CD4-positive, alpha-beta T cell (primary cell): ENCODE measurements at regions not wholly inside any gene's neighbourhood (a gene's known extent, or its start where the extent isn't known, plus 50 kb on each side); places are given as distances from the start of the nearest gene placed in this dataset.
A peak's percentile ranks its signal among the peaks of the same experiment; 100 is the strongest.

Source experiments
- ATAC-seq: fragments of 200-7000 bp; cut with Tn5 transposase; one replicate; pipeline ENCODE4 v1.10.0; 2022; ENCODE audit warnings: mild to moderate bottlenecking; ENCODE audit not compliant: poor library complexity
- CTCF ChIA-PET: fragments of 350-600 bp; sonication (Branson Sonifier 250); formaldehyde crosslinking; loops from one replicate; lab custom pipeline; 2021; ENCODE audit warnings: antibody characterized with exemption, inconsistent platforms; lab: Charles Lee
- POLR2A ChIA-PET: fragments of 350-600 bp; sonication (Branson Sonifier 250); formaldehyde crosslinking; loops from one replicate; lab custom pipeline; 2021; ENCODE audit warnings: antibody characterized with exemption, inconsistent platforms; lab: Charles Lee
- DNase-seq, 14 experiments: peaks; one replicate each; pipeline ENCODE4 v3.0.0-alpha.2; 2013 to 2020; ENCODE audit warnings: mixed read lengths in 2 of 14
- H3K27ac ChIP-seq, 2 donors: one replicate each; pipeline versions ENCODE4 v1.5.1 to v1.7.0; 2013; ENCODE audit warnings: low read length in 2 of 2, low read depth in 1 of 2, mild to moderate bottlenecking in 1 of 2
- H3K27me3 ChIP-seq, 2 experiments: 1 replicate in 1 of 2; 2 replicates in 1 of 2; pipeline versions ENCODE4 v1.6.1 to v1.7.0; 2013; ENCODE audit warnings: low read length in 2 of 2, control low read depth in 1 of 2, mild to moderate bottlenecking in 1 of 2, moderate library complexity in 1 of 2; ENCODE audit not compliant: insufficient read depth in 2 of 2, control insufficient read depth in 1 of 2
- H3K36me3 ChIP-seq: one replicate; pipeline ENCODE4 v1.6.1; 2013; ENCODE audit warnings: low read length, control low read depth; ENCODE audit not compliant: insufficient read depth
- H3K4me1 ChIP-seq: one replicate; pipeline ENCODE4 v1.6.1; 2013; ENCODE audit warnings: low read length, control low read depth; ENCODE audit not compliant: insufficient read depth
- H3K4me3 ChIP-seq: one replicate; pipeline ENCODE4 v1.5.1; 2013; ENCODE audit warnings: mild to moderate bottlenecking, low read length, moderate library complexity
- H3K9me3 ChIP-seq, 2 experiments: 1 replicate in 1 of 2; 2 replicates in 1 of 2; pipeline versions ENCODE4 v1.6.1 to v1.7.0; 2013; ENCODE audit warnings: low read length in 2 of 2, mild to moderate bottlenecking in 2 of 2, control low read depth in 1 of 2, moderate library complexity in 1 of 2; ENCODE audit not compliant: control insufficient read depth in 1 of 2, insufficient read depth in 1 of 2
- H3K27ac Mint-ChIP-seq: one replicate; pipeline ENCODE4 v1.8.0; 2020; ENCODE audit warnings: mixed read lengths
- H3K27me3 Mint-ChIP-seq: one replicate; pipeline ENCODE4 v1.8.0; 2021; ENCODE audit warnings: mixed read lengths
- H3K36me3 Mint-ChIP-seq: one replicate; pipeline ENCODE4 v1.8.0; 2021; ENCODE audit warnings: low read depth, mixed read lengths
- H3K4me1 Mint-ChIP-seq: one replicate; pipeline ENCODE4 v1.8.0; 2021; ENCODE audit warnings: low read depth, mixed read lengths
- H3K4me3 Mint-ChIP-seq: one replicate; pipeline ENCODE4 v1.8.0; 2020; ENCODE audit warnings: mild to moderate bottlenecking, mixed read lengths
- H3K9me3 Mint-ChIP-seq: one replicate; pipeline ENCODE4 v1.8.0; 2020; ENCODE audit warnings: mixed read lengths
- intact Hi-C, 2 experiments: fragments of 100-400 bp; cut with DNase I in 1 of 2; cut with micrococcal nuclease in 1 of 2; formaldehyde crosslinking; loops; one replicate each; pipeline versions ENCODE4 v1.15.1 to v1.9.0; 2023 to 2025; cut with DNase I, micrococcal nuclease
- TF ChIP-seq, protein P1 (sequence below): fragments of 200-600 bp; IDR thresholded peaks from one replicate; pipeline ENCODE4 v1.8.0; 2022; ENCODE audit warnings: antibody characterized with exemption, mild to moderate bottlenecking

DNA sequence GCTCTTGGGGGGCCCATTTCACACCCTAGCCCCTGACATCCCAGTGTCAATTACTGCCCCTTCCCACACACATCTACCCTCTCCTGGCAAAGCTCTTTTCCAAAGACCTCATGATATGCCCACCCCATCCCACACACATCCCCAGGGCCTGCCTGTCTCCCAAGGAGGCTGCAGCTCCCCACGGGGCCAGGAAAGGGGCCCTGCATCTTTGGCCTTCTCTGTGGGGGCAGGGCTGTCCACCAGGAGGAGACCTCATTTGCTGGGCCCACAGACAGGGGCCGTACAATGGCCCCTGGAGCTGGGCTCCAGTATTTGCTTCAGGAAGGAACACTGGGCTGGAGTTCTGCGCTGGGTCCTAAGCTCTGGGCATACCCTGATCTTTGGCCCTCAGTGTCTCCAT is 65.6 kb upstream of the RUNX3 start:
- Histone ChIP-seq H3K27me3 (no peaks in the 10 kb centered on the region), H3K27ac (peak overlapping the region in 1 of 2 donors; percentile 6), H3K9me3 (peaks cover 0 to 10% of the 10 kb centered on the region in 2 experiments), H3K4me1 (peaks cover 81% of the 10 kb centered on the region), H3K36me3 (no peaks in the 10 kb centered on the region), H3K4me3 (no peak overlapping the region)
- Mint-ChIP-seq H3K4me3 (no peak overlapping the region), H3K27ac (peak overlapping the region; percentile 93), H3K4me1 (peaks cover 88% of the 10 kb centered on the region), H3K9me3 (peaks cover 4% of the 10 kb centered on the region), H3K36me3 (no peaks in the 10 kb centered on the region), H3K27me3 (no peaks in the 10 kb centered on the region)
- CTCF ChIA-PET, result interaction anchor here (0.6 to 1.4 kb wide), 5 partner anchors 9 to 169 kb away, joined by 3 to 4 read pairs (median 3); no protein-coding TSS in a partner anchor
- ATAC-seq (no peak), DNase-seq (no peak)
- intact Hi-C loops, result loop anchor here (1.0 to 2.0 kb wide), 2 partner anchors 23 to 25 kb away; no protein-coding TSS in a partner anchor
- TF ChIP-seq, protein P1, sequence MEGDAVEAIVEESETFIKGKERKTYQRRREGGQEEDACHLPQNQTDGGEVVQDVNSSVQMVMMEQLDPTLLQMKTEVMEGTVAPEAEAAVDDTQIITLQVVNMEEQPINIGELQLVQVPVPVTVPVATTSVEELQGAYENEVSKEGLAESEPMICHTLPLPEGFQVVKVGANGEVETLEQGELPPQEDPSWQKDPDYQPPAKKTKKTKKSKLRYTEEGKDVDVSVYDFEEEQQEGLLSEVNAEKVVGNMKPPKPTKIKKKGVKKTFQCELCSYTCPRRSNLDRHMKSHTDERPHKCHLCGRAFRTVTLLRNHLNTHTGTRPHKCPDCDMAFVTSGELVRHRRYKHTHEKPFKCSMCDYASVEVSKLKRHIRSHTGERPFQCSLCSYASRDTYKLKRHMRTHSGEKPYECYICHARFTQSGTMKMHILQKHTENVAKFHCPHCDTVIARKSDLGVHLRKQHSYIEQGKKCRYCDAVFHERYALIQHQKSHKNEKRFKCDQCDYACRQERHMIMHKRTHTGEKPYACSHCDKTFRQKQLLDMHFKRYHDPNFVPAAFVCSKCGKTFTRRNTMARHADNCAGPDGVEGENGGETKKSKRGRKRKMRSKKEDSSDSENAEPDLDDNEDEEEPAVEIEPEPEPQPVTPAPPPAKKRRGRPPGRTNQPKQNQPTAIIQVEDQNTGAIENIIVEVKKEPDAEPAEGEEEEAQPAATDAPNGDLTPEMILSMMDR, result no peak
- POLR2A ChIA-PET, result interaction anchor here (0.8 to 1.1 kb wide), 3 partner anchors 27 to 41 kb away, joined by 3 to 6 read pairs (median 3); no protein-coding TSS in a partner anchor

DNA sequence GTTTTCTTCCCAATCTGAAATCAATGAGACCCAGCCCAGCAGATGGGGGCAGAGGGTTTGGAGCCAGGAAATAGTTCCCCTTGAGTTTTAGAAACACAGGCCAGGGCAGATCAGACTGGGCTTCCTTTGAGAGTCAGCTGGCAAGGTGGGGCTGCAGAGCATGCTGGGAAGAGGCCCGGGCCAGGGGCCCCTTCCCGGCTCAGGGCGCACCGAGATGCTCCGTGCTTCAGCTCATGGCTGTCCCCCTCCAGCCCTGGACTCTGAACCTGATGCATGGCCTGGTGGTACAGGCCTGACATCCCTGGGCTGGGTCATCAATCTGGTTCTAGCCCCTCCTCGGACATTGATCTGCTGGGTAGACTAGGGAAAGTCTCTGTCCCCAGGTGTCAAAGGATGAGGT is 65.1 kb upstream of the RUNX3 start:
- no peaks in the 10 kb centered on the region for H3K27me3 Mint-ChIP-seq
- no peaks in the 10 kb centered on the region for H3K36me3 ChIP-seq
- H3K4me3 ChIP-seq, result no peak overlapping the region
- H3K27me3 ChIP-seq, result no peaks in the 10 kb centered on the region
- H3K9me3 Mint-ChIP-seq, result peaks cover 4% of the 10 kb centered on the region
- no peak overlapping the region for H3K4me3 Mint-ChIP-seq
- peaks cover 93% of the 10 kb centered on the region for H3K4me1 Mint-ChIP-seq
- ATAC-seq (no peak), DNase-seq (no peak)
- intact Hi-C loops, result no loop called here
- TF ChIP-seq, protein P1, result no peak
- no peaks in the 10 kb centered on the region for H3K36me3 Mint-ChIP-seq
- CTCF ChIA-PET, result interaction anchor here (0.6 to 1.4 kb wide), 5 partner anchors 9 to 168 kb away, joined by 3 to 4 read pairs (median 3); no protein-coding TSS in a partner anchor
- POLR2A ChIA-PET, result interaction anchor here (0.8 to 1.3 kb wide), 4 partner anchors 17 to 41 kb away, joined by 3 to 6 read pairs (median 3); no protein-coding TSS in a partner anchor
- peak overlapping the region; percentile 93 for H3K27ac Mint-ChIP-seq
- H3K9me3 ChIP-seq, result peaks cover 0 to 10% of the 10 kb centered on the region in 2 experiments
- H3K27ac ChIP-seq, result no peak overlapping the region
- H3K4me1 ChIP-seq, result peaks cover 85% of the 10 kb centered on the region

DNA sequence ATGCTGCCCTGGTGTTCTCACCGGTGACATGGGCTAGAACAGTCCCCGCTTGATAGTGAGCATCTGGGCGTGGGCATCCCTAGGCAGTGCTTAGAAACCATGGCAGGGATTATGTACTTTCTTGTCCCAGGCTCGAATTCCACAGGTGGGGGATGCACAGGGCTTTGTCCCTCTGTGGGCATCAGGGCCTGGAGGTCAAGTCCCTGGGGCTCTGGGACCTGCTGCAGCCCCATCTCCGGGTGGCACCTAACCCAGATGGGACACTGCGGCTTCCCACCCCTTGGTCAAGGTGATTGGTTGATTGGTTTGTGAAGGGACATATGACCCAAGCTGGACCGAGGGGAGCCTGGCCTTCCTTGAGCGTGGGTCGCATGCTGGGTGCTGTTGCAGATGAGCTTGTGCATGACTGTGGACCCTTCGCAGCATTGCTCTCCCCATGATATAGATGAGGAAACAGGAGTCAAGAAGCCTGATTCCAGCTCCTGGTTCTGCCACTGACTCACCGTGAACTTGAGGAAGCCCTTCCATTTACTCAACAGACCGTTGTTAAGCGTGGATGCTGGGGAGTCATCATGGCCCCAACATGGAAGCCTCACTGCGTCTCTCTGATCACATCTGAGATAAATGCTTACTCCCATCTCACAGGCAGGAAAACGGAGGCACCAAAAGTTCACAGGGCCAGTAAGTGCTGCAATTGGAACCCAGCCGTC is 64.0 kb upstream of the RUNX3 start:
- ATAC-seq, result no peak
- intact Hi-C loops, result loop anchor here in 1 of 2 experiments (5.0 kb wide), 1 partner anchor 38 kb away; no protein-coding TSS in a partner anchor
- Histone ChIP-seq H3K4me1 (peaks cover 96% of the 10 kb centered on the region), H3K27me3 (no peaks in the 10 kb centered on the region), H3K36me3 (no peaks in the 10 kb centered on the region), H3K27ac (peak overlapping the region in 1 of 2 donors; percentile 79), H3K4me3 (no peak overlapping the region), H3K9me3 (peaks cover 0 to 10% of the 10 kb centered on the region in 2 experiments)
- POLR2A ChIA-PET, result interaction anchor here (0.7 to 5.7 kb wide), 4 partner anchors 18 to 65 kb away, joined by 3 to 39 read pairs (median 5); no protein-coding TSS in a partner anchor
- Mint-ChIP-seq H3K27ac (peak overlapping the region; percentile 93), H3K4me3 (peak overlapping the region; percentile 26), H3K36me3 (no peaks in the 10 kb centered on the region), H3K27me3 (no peaks in the 10 kb centered on the region), H3K4me1 (peaks cover 93% of the 10 kb centered on the region), H3K9me3 (peaks cover 4% of the 10 kb centered on the region)
- TF ChIP-seq, protein P1, result no peak
- DNase-seq, result no peak
- CTCF ChIA-PET, result interaction anchor here (1.4 to 1.8 kb wide), 4 partner anchors 9 to 62 kb away, joined by 3 to 5 read pairs (median 4); no protein-coding TSS in a partner anchor
